ENCODE measurements at regions not wholly inside any gene's neighbourhood (a gene's known extent, or its start where the extent isn't known, plus 50 kb on each side); places are given as distances from the start of the nearest gene placed in this dataset.

- 44 to 57% (median 49%) methylated on average over 4 of the region's 4 CpGs for WGBS, 5 donors
- no peak for TF ChIP-seq POLR2AphosphoS5 (IDR thresholded peaks at IDR 0.05)
- no peak for TF ChIP-seq CTCF (IDR thresholded peaks at IDR 0.05 in 8 of 11, conservative IDR thresholded peaks at IDR 0.05 in 3 of 11)
- TF ChIP-seq POLR2A (IDR thresholded peaks at IDR 0.05), result no peak
- no peaks in the 10 kb centered on the region for H3K4me1 ChIP-seq
- intact Hi-C loops (cut with DNase I; ENCODE audit: low total_unique reads), result no loop called here
- peaks cover 16 to 54% (median 48%) of the 10 kb centered on the region in 8 donors for H3K9me3 ChIP-seq
- no peak overlapping the region for H3K27ac ChIP-seq
- no peaks in the 10 kb centered on the region for H3K27me3 ChIP-seq (replicated peaks in 1 of 7)
- no peaks in the 10 kb centered on the region for H3K36me3 ChIP-seq
- H3K4me3 ChIP-seq, result no peak overlapping the region
- DNase-seq, result no peak
Observed at GRCh38 chr19:30178721-30179402, 193.3 kb upstream of the ZNF536 start.

GRCh38 chr19:30180691-30181090 lies 191.5 kb upstream of the ZNF536 start:
- 73 to 96% (median 77%) methylated on average over 1 of the region's 1 CpG for WGBS, 5 donors
- no peak for DNase-seq
- peaks cover 19 to 72% (median 66%) of the 10 kb centered on the region in 8 donors for H3K9me3 ChIP-seq
- no peaks in the 10 kb centered on the region for H3K27me3 ChIP-seq (replicated peaks in 1 of 7)
- no peak overlapping the region for H3K4me3 ChIP-seq
- intact Hi-C loops (cut with DNase I; ENCODE audit: low total_unique reads), result no loop called here
- TF ChIP-seq POLR2AphosphoS5 (IDR thresholded peaks at IDR 0.05), result no peak
- no peak for TF ChIP-seq POLR2A (IDR thresholded peaks at IDR 0.05)
- TF ChIP-seq CTCF (IDR thresholded peaks at IDR 0.05 in 8 of 11, conservative IDR thresholded peaks at IDR 0.05 in 3 of 11), result no peak
- no peaks in the 10 kb centered on the region for H3K4me1 ChIP-seq
- no peaks in the 10 kb centered on the region for H3K36me3 ChIP-seq
- no peak overlapping the region for H3K27ac ChIP-seq

- H3K36me3 ChIP-seq, result no peaks in the 10 kb centered on the region
- H3K4me3 ChIP-seq, result no peak overlapping the region
- no peaks in the 10 kb centered on the region for H3K27me3 ChIP-seq (replicated peaks in 1 of 7)
- WGBS, 5 donors, result 76 to 83% (median 78%) methylated on average over 3 of the region's 3 CpGs
- no peak overlapping the region for H3K27ac ChIP-seq
- intact Hi-C loops (cut with DNase I; ENCODE audit: low total_unique reads), result no loop called here
- H3K9me3 ChIP-seq, result peaks cover 19 to 80% (median 74%) of the 10 kb centered on the region in 8 donors
- DNase-seq, result no peak
- no peaks in the 10 kb centered on the region for H3K4me1 ChIP-seq
- no peak for TF ChIP-seq CTCF (IDR thresholded peaks at IDR 0.05 in 8 of 11, conservative IDR thresholded peaks at IDR 0.05 in 3 of 11)
- no peak for TF ChIP-seq POLR2AphosphoS5 (IDR thresholded peaks at IDR 0.05)
- no peak for TF ChIP-seq POLR2A (IDR thresholded peaks at IDR 0.05)
Observed at GRCh38 chr19:30183807-30184490, 188.2 kb upstream of the ZNF536 start.

- 86 to 93% (median 89%) methylated on average over 9 of the region's 9 CpGs for WGBS, 5 donors
Observed at GRCh38 chr19:30202060-30202600, 170.1 kb upstream of the ZNF536 start.

More at GRCh38 chr19:30202060-30202600, 170.1 kb upstream of the ZNF536 start:
- H3K27me3 ChIP-seq (replicated peaks in 1 of 7), result no peaks in the 10 kb centered on the region
- DNase-seq, result no peak
- no peaks in the 10 kb centered on the region for H3K4me1 ChIP-seq
- intact Hi-C loops (cut with DNase I; ENCODE audit: low total_unique reads), result no loop called here
- no peak overlapping the region for H3K4me3 ChIP-seq
- peaks cover 0 to 21% (median 5%) of the 10 kb centered on the region in 8 donors for H3K9me3 ChIP-seq
- no peaks in the 10 kb centered on the region for H3K36me3 ChIP-seq
- TF ChIP-seq POLR2A (IDR thresholded peaks at IDR 0.05) (no peak), CTCF (IDR thresholded peaks at IDR 0.05 in 8 of 11, conservative IDR thresholded peaks at IDR 0.05 in 3 of 11) (no peak), POLR2AphosphoS5 (IDR thresholded peaks at IDR 0.05) (no peak)
- no peak overlapping the region for H3K27ac ChIP-seq
